ENCODE measurements at regions not wholly inside any gene's neighbourhood (a gene's known extent, or its start where the extent isn't known, plus 50 kb on each side); places are given as distances from the start of the nearest gene placed in this dataset.

DNA sequence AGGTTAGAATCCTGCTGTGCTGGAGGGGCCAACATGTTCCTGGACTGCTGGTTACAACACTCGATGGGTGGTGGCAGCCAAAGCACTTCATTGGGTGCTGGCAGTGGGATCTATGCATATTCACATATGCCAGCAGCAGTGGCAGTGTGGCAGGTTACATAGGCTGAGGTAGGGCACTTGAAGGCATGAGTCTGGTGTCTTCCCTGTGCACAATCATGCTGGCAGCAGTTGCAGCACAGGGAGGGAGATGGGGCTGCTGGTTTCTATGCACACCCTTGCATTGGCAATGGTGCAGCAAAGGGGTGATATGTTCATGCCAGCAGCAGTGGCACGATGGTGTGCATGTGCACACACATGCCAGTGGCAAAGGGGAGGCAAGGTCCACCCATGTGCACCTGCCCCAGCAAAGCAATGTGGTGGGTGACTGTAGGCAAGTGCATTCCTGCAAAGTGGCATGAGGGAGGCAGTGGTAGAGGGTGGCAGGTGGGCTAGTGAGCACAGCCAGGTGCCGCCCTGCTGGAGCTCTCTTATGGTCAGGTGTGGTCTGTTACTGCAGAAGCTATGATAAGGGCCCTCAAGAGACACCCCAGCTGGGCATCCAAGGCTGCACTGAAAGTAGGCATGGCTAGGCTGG, 356.2 kb upstream of the STEAP1 start:
- TF ChIP-seq, protein P1, sequence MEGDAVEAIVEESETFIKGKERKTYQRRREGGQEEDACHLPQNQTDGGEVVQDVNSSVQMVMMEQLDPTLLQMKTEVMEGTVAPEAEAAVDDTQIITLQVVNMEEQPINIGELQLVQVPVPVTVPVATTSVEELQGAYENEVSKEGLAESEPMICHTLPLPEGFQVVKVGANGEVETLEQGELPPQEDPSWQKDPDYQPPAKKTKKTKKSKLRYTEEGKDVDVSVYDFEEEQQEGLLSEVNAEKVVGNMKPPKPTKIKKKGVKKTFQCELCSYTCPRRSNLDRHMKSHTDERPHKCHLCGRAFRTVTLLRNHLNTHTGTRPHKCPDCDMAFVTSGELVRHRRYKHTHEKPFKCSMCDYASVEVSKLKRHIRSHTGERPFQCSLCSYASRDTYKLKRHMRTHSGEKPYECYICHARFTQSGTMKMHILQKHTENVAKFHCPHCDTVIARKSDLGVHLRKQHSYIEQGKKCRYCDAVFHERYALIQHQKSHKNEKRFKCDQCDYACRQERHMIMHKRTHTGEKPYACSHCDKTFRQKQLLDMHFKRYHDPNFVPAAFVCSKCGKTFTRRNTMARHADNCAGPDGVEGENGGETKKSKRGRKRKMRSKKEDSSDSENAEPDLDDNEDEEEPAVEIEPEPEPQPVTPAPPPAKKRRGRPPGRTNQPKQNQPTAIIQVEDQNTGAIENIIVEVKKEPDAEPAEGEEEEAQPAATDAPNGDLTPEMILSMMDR (IDR thresholded peaks at IDR 0.05), result no peak
- TF ChIP-seq POLR2A (IDR thresholded peaks at IDR 0.05), result no peak

Measured in heart left ventricle (tissue), 13 donors.